RWPE2 (cell line): ENCODE measurements at regions not wholly inside any gene's neighbourhood (a gene's known extent, or its start where the extent isn't known, plus 50 kb on each side); places are given as distances from the start of the nearest gene placed in this dataset.
"Not testable (repeated sequence)": the region's sequence is repeated elsewhere in the genome, so short reads cannot be mapped to it uniquely, and the experiment has no call there.

Source experiments
- ATAC-seq: fragments of 200-7000 bp; cut with Tn5 transposase; 3 replicates; pipeline ENCODE4 v1.9.1; 2021; ENCODE audit warnings: low read depth
- DNase-seq: peaks from one replicate; pipeline ENCODE4 v3.0.0-alpha.2; 2020; ENCODE audit warnings: low spot score
- H3K27ac ChIP-seq: fragments of 450-650 bp; 2 replicates; pipeline ENCODE4 v1.5.1; 2017; ENCODE audit warnings: mild to moderate bottlenecking; ENCODE audit not compliant: poor library complexity, severe bottlenecking
- H3K27me3 ChIP-seq: fragments of 250-450 bp; sonication (Bioruptor Pico); 2 replicates; pipeline ENCODE4 v1.5.1; 2021; ENCODE audit warnings: mild to moderate bottlenecking, moderate library complexity; ENCODE audit not compliant: insufficient read depth, poor library complexity, severe bottlenecking
- H3K36me3 ChIP-seq: fragments of 250-450 bp; sonication (Bioruptor Pico); 2 replicates; pipeline ENCODE4 v1.5.1; 2020; ENCODE audit warnings: low read depth, mild to moderate bottlenecking, moderate library complexity
- H3K4me1 ChIP-seq: fragments of 250-450 bp; sonication (Bioruptor Pico); 2 replicates; pipeline ENCODE4 v1.5.1; 2021; ENCODE audit warnings: mild to moderate bottlenecking, moderate library complexity; ENCODE audit not compliant: insufficient read depth, poor library complexity, severe bottlenecking
- H3K4me3 ChIP-seq: fragments of 250-450 bp; sonication (Bioruptor Pico); 2 replicates; pipeline ENCODE4 v1.5.1; 2021; ENCODE audit warnings: mild to moderate bottlenecking, moderate library complexity; ENCODE audit not compliant: severe bottlenecking
- H3K9me3 ChIP-seq: fragments of 250-450 bp; sonication (Bioruptor Pico); 2 replicates; pipeline ENCODE4 v1.5.1; 2021; ENCODE audit warnings: mild to moderate bottlenecking, moderate library complexity; ENCODE audit not compliant: severe bottlenecking
- TF ChIP-seq, protein P1 (sequence below): fragments of 450-650 bp; IDR thresholded peaks from one replicate; pipeline ENCODE4 v1.5.1; 2017; ENCODE audit warnings: mild to moderate bottlenecking, moderate library complexity; ENCODE audit not compliant: poor library complexity, severe bottlenecking

- Histone ChIP-seq H3K9me3 (no peaks in the 10 kb centered on the region), H3K27me3 (no peaks in the 10 kb centered on the region), H3K36me3 (no peaks in the 10 kb centered on the region), H3K27ac (no peak overlapping the region), H3K4me1 (no peaks in the 10 kb centered on the region), H3K4me3 (no peak overlapping the region)
- TF ChIP-seq, protein P1, sequence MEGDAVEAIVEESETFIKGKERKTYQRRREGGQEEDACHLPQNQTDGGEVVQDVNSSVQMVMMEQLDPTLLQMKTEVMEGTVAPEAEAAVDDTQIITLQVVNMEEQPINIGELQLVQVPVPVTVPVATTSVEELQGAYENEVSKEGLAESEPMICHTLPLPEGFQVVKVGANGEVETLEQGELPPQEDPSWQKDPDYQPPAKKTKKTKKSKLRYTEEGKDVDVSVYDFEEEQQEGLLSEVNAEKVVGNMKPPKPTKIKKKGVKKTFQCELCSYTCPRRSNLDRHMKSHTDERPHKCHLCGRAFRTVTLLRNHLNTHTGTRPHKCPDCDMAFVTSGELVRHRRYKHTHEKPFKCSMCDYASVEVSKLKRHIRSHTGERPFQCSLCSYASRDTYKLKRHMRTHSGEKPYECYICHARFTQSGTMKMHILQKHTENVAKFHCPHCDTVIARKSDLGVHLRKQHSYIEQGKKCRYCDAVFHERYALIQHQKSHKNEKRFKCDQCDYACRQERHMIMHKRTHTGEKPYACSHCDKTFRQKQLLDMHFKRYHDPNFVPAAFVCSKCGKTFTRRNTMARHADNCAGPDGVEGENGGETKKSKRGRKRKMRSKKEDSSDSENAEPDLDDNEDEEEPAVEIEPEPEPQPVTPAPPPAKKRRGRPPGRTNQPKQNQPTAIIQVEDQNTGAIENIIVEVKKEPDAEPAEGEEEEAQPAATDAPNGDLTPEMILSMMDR, result no peak
- DNase-seq (no peak), ATAC-seq (no peak)
These were observed 435.1 kb downstream of the ZNF536 start for GRCh38 chr19:30807278-30807677.

DNA sequence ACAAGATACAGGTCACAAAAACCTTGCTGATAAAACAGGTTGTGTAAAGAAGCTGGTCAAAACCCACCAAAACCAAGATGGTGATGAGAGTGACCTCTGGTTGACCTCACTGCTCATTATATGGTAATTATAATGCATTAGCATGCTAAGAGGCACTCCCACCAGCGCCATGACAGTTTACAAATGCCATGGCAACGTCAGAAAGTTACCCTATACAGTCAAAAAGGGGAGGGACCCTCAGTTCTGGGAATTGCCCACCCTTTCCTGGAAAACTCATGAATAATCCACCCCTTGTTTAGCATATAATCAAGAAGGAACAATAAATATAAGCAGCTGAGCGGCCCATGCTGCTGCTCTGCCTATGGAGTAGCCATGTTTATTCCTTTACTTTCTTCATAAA is 434.1 kb downstream of the ZNF536 start:
- no peak for DNase-seq
- H3K27ac ChIP-seq, result no peak overlapping the region
- no peak overlapping the region for H3K4me3 ChIP-seq
- no peaks in the 10 kb centered on the region for H3K4me1 ChIP-seq
- TF ChIP-seq, protein P1, result no peak
- no peak for ATAC-seq
- H3K27me3 ChIP-seq, result no peaks in the 10 kb centered on the region
- no peaks in the 10 kb centered on the region for H3K36me3 ChIP-seq
- H3K9me3 ChIP-seq, result no peaks in the 10 kb centered on the region

DNA sequence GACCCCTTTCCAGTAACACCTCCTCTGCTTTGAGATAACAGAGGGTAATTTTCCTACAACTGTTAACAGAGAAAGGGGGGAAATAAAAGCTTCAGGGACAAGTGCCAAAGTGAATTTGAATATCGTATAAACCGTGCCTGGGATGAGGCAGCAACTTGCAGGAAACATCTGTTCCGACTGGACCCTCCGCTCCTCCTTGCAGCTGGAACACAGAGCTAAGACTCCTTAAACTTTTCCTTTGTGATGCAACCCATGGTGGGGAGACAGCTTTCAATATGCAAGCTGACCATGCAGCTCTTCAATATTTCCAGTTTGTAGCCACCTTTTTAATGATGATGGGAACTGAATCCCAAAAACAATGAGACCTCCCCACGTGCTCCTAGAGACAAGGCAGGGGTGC is 432.6 kb downstream of the ZNF536 start:
- TF ChIP-seq, protein P1, result no peak
- no peaks in the 10 kb centered on the region for H3K4me1 ChIP-seq
- no peak for ATAC-seq
- H3K36me3 ChIP-seq, result no peaks in the 10 kb centered on the region
- H3K9me3 ChIP-seq, result no peaks in the 10 kb centered on the region
- H3K4me3 ChIP-seq, result no peak overlapping the region
- H3K27ac ChIP-seq, result no peak overlapping the region
- DNase-seq, result no peak
- no peaks in the 10 kb centered on the region for H3K27me3 ChIP-seq

DNA sequence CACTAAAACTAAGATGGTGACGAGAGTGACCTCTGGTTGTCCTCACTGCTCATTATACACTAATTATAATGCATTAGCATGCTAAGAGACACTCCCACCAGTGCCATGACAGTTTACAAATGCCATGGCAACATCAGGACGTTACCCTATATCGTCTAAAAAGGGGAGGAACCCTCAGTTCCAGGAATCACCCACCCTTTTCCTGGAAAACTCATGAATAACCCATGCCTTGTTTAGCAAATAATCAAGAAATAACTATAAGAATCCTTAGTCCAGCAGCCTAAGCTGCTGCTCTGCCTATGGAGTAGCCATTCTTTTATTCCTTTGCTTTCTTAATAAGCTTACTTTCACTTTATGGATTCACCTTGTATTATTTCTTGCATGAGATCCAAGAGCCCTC is 432.1 kb downstream of the ZNF536 start:
- H3K4me1 ChIP-seq, H3K4me3 ChIP-seq, H3K27ac ChIP-seq, DNase-seq, H3K36me3 ChIP-seq, ATAC-seq, H3K9me3 ChIP-seq, H3K27me3 ChIP-seq: not testable (repeated sequence)

DNA sequence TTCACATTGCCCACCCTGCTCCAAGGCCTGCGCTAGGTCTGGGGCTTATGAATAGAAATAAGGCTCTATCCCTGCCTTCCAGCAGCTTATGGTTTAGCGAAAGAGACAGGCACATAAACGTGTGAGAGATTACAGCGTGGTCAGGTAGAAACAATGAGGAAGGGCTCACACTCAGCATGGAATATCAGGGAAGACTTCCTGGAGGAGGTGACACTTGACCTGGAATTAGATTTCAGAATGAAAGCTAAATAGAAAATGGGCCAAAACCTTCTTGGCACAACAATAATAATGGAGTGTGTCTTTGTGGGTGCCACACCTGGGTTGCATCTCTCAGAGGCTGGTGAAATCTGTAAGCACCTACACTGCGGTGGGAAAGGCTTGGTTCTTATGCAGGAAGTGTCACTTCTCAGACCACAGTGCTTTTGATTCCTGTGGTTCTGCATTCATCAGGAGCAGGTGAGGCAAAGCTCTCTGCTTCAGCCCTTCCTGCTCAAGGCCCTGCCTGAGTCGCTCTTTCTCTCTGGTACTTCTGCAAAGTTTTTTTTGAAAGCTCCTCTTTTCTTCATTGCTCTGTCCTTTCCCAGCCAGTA is 430.3 kb downstream of the ZNF536 start:
- DNase-seq (no peak), ATAC-seq (no peak)
- H3K4me1 ChIP-seq, result no peaks in the 10 kb centered on the region
- no peak overlapping the region for H3K4me3 ChIP-seq
- H3K36me3 ChIP-seq, result no peaks in the 10 kb centered on the region
- no peaks in the 10 kb centered on the region for H3K27me3 ChIP-seq
- no peak overlapping the region for H3K27ac ChIP-seq
- H3K9me3 ChIP-seq, result no peaks in the 10 kb centered on the region
- TF ChIP-seq, protein P1, result no peak
